OCI-LY3 (cell line): ENCODE measurements at regions not wholly inside any gene's neighbourhood (a gene's known extent, or its start where the extent isn't known, plus 50 kb on each side); places are given as distances from the start of the nearest gene placed in this dataset.

Source experiments
- EZH2phosphoT487 ChIP-seq: fragments of 200-600 bp; shearing (Covaris generic); IDR thresholded peaks from 2 replicates; pipeline ENCODE4 v1.6.1; 2018; ENCODE audit warnings: antibody characterized with exemption, mixed run types, low read depth
- TF ChIP-seq, protein P1 (sequence below): fragments of 200-600, 300-600 bp; sonication (generic); IDR thresholded peaks from 2 replicates; pipeline ENCODE4 v1.5.1; 2014; ENCODE audit warnings: antibody characterized with exemption, low read length, low read depth

DNA sequence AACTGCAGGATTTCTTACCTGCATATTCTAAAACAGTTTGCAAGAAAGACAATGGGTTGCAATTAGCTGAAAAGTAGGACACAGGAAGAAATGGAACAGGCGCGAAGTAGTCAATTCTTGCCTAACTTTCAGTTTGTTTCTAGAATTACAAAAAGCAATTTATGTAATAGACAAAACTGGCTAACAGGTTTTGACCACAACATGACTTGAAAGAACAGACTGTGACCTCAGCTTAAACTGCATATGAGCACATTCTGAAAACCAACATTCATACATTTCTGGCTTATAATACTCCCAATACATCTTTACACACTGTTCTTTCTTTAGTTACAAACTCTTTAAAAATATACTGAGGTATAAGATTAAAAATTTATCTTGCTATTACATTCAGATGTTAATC is 405.9 kb upstream of the B3GALT2 start:
- TF ChIP-seq, protein P1, sequence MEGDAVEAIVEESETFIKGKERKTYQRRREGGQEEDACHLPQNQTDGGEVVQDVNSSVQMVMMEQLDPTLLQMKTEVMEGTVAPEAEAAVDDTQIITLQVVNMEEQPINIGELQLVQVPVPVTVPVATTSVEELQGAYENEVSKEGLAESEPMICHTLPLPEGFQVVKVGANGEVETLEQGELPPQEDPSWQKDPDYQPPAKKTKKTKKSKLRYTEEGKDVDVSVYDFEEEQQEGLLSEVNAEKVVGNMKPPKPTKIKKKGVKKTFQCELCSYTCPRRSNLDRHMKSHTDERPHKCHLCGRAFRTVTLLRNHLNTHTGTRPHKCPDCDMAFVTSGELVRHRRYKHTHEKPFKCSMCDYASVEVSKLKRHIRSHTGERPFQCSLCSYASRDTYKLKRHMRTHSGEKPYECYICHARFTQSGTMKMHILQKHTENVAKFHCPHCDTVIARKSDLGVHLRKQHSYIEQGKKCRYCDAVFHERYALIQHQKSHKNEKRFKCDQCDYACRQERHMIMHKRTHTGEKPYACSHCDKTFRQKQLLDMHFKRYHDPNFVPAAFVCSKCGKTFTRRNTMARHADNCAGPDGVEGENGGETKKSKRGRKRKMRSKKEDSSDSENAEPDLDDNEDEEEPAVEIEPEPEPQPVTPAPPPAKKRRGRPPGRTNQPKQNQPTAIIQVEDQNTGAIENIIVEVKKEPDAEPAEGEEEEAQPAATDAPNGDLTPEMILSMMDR, result no peak
- no peak for TF ChIP-seq EZH2phosphoT487
